CD4-positive, alpha-beta memory T cell (primary cell): ENCODE measurements at regions not wholly inside any gene's neighbourhood (a gene's known extent, or its start where the extent isn't known, plus 50 kb on each side); places are given as distances from the start of the nearest gene placed in this dataset.
"Not testable (repeated sequence)": the region's sequence is repeated elsewhere in the genome, so short reads cannot be mapped to it uniquely, and the experiment has no call there.

Experiments
- CTCF ChIA-PET: fragments of 350-600 bp; sonication (Branson Sonifier 250); formaldehyde crosslinking; loops from one replicate; lab custom pipeline; 2021; ENCODE audit warnings: inconsistent platforms; ENCODE audit not compliant: partially characterized antibody; lab: Charles Lee
- POLR2A ChIA-PET: fragments of 350-600 bp; sonication (Branson Sonifier 250); formaldehyde crosslinking; loops from one replicate; lab custom pipeline; 2021; ENCODE audit not compliant: partially characterized antibody; lab: Charles Lee
- DNase-seq, 5 donors: peaks; one replicate each; pipeline versions ENCODE4 v3.0.0 to v3.0.0-alpha.2; 2020 to 2022; ENCODE audit warnings: mixed read lengths in 1 of 5
- H3K27ac ChIP-seq: one replicate; pipeline ENCODE4 v1.7.0; 2013; ENCODE audit warnings: low read depth, low read length
- H3K27me3 ChIP-seq: 2 replicates; pipeline ENCODE4 v1.7.0; 2013; ENCODE audit warnings: mild to moderate bottlenecking, low read length, moderate library complexity; ENCODE audit not compliant: insufficient read depth
- H3K36me3 ChIP-seq: 2 replicates; pipeline ENCODE4 v1.7.0; 2013; ENCODE audit warnings: mild to moderate bottlenecking, low read length, moderate library complexity; ENCODE audit not compliant: insufficient read depth
- H3K4me1 ChIP-seq: 2 replicates; pipeline ENCODE4 v1.7.0; 2013; ENCODE audit warnings: mild to moderate bottlenecking, low read length, moderate library complexity; ENCODE audit not compliant: insufficient read depth
- H3K4me3 ChIP-seq, 2 donors: one replicate each; pipeline ENCODE4 v1.7.0; 2013; ENCODE audit warnings: low read length in 2 of 2, mild to moderate bottlenecking in 1 of 2
- H3K9me3 ChIP-seq, 2 donors: one replicate each; pipeline ENCODE4 v1.7.0; 2013; ENCODE audit warnings: low read length in 2 of 2, control low read depth in 1 of 2; ENCODE audit not compliant: control insufficient read depth in 1 of 2
- H3K27ac Mint-ChIP-seq, 7 donors: one replicate each; pipeline ENCODE4 v1.8.0; 2020 to 2021; ENCODE audit warnings: mixed read lengths in 7 of 7, mild to moderate bottlenecking in 6 of 7, inconsistent platforms in 3 of 7, moderate library complexity in 3 of 7
- H3K27me3 Mint-ChIP-seq, 2 donors: one replicate each; pipeline ENCODE4 v1.8.0; 2020 to 2021; ENCODE audit warnings: mixed read lengths in 2 of 2
- H3K36me3 Mint-ChIP-seq, 2 donors: one replicate each; pipeline ENCODE4 v1.8.0; 2020 to 2021; ENCODE audit warnings: mixed read lengths in 2 of 2, inconsistent platforms in 1 of 2, mild to moderate bottlenecking in 1 of 2
- H3K4me1 Mint-ChIP-seq, 4 donors: one replicate each; pipeline ENCODE4 v1.8.0; 2020 to 2021; ENCODE audit warnings: mixed read lengths in 4 of 4, mild to moderate bottlenecking in 1 of 4
- H3K4me3 Mint-ChIP-seq, 8 donors: one replicate each; pipeline ENCODE4 v1.8.0; 2020 to 2021; ENCODE audit warnings: mixed read lengths in 8 of 8, mild to moderate bottlenecking in 7 of 8, moderate library complexity in 6 of 8, inconsistent platforms in 3 of 8
- H3K9me3 Mint-ChIP-seq, 8 donors: one replicate each; pipeline ENCODE4 v1.8.0; 2020 to 2021; ENCODE audit warnings: mixed read lengths in 8 of 8, mild to moderate bottlenecking in 5 of 8, inconsistent platforms in 3 of 8, moderate library complexity in 1 of 8
- intact Hi-C: fragments of 100-400 bp; cut with micrococcal nuclease; formaldehyde crosslinking; loops from one replicate; pipeline ENCODE4 v1.15.1; 2023

GRCh38 chr12:65731771-65732170 is 92.5 kb upstream of the HMGA2 start:
- CTCF ChIA-PET = no interaction called here
- Histone ChIP-seq H3K27me3 (peaks cover 6% of the 10 kb centered on the region), H3K4me1 (no peaks in the 10 kb centered on the region), H3K9me3 (no peaks in the 10 kb centered on the region), H3K4me3 (no peak overlapping the region), H3K36me3 (no peaks in the 10 kb centered on the region), H3K27ac (no peak overlapping the region)
- H3K36me3 Mint-ChIP-seq = no peaks in the 10 kb centered on the region
- H3K27ac Mint-ChIP-seq = no peak overlapping the region
- H3K4me3 Mint-ChIP-seq = no peak overlapping the region
- peaks cover 19 to 31% of the 10 kb centered on the region in 2 donors for H3K27me3 Mint-ChIP-seq
- H3K4me1 Mint-ChIP-seq = peaks cover 0 to 1% (median 0%) of the 10 kb centered on the region in 4 donors
- peaks cover 0 to 6% (median 0%) of the 10 kb centered on the region in 8 donors for H3K9me3 Mint-ChIP-seq
- intact Hi-C loops = no loop called here
- POLR2A ChIA-PET = no interaction called here
- no peak for DNase-seq

- H3K4me1 ChIP-seq, H3K36me3 Mint-ChIP-seq, H3K9me3 ChIP-seq, intact Hi-C loops, H3K27me3 ChIP-seq, POLR2A ChIA-PET, H3K36me3 ChIP-seq, CTCF ChIA-PET, H3K4me1 Mint-ChIP-seq, H3K4me3 ChIP-seq, H3K4me3 Mint-ChIP-seq, H3K9me3 Mint-ChIP-seq, H3K27ac Mint-ChIP-seq, H3K27ac ChIP-seq, DNase-seq: not testable (repeated sequence)
- H3K27me3 Mint-ChIP-seq = peaks cover 16 to 27% of the 10 kb centered on the region in 2 donors
Measured at GRCh38 chr12:65733643-65734042, 90.6 kb upstream of the HMGA2 start.

DNA sequence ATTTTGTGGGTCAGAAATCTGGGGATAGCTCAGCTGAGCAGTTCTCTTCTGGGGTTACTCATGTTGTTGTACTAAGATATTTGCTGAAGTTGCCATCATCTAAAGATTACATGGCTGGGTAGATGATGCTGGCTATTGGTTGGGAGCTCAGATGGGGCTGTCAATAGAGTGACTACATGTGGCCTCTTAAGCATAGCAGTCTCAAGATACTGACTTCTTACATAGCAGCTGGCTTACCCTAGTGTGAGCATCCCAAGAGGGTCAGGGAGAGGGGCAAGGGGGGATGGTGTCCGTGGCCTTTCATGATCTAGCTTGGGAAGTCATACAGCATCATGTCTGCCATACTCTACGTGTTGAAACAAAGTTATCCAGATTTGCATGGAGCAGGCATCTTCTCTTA is 90.1 kb upstream of the HMGA2 start:
- DNase-seq = no peak
- intact Hi-C loops = no loop called here

DNA sequence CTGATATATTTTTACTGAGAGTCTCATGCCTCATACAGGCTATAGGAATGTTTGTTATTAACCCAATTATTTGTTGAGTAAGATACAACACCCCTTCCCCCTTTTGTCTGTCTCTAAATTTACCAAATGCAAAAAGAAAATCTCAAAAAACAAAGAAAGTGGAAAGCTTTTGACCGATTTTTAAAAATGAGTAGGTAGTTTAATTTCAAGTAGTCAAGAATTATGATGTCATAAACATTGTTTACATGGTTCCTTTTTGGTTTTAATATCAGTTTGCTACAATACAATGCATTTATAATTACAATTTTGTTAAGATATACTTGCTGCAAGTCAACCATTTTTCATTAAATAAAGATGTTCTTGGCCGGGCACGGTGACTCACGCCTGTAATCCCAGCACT is 84.7 kb upstream of the HMGA2 start:
- H3K36me3 Mint-ChIP-seq = no peaks in the 10 kb centered on the region
- H3K4me3 Mint-ChIP-seq = no peak overlapping the region
- intact Hi-C loops = no loop called here
- Histone ChIP-seq H3K4me1 (no peaks in the 10 kb centered on the region), H3K27ac (no peak overlapping the region), H3K9me3 (no peaks in the 10 kb centered on the region), H3K4me3 (no peak overlapping the region), H3K36me3 (no peaks in the 10 kb centered on the region), H3K27me3 (no peaks in the 10 kb centered on the region)
- peaks cover 0 to 8% (median 2%) of the 10 kb centered on the region in 8 donors for H3K9me3 Mint-ChIP-seq
- DNase-seq = no peak
- H3K27me3 Mint-ChIP-seq = peaks cover 4 to 22% of the 10 kb centered on the region in 2 donors
- peaks cover 2 to 10% (median 6%) of the 10 kb centered on the region in 4 donors for H3K4me1 Mint-ChIP-seq
- POLR2A ChIA-PET = no interaction called here
- H3K27ac Mint-ChIP-seq = no peak overlapping the region
- CTCF ChIA-PET = no interaction called here

More for the DNA sequence above, 90.1 kb upstream of the HMGA2 start:
- peaks cover 0 to 9% (median 2%) of the 10 kb centered on the region in 8 donors for H3K9me3 Mint-ChIP-seq
- H3K27me3 ChIP-seq = no peaks in the 10 kb centered on the region
- ChIA-PET POLR2A (no interaction called here), CTCF (no interaction called here)
- no peak overlapping the region for H3K4me3 ChIP-seq
- no peak overlapping the region for H3K27ac Mint-ChIP-seq
- H3K36me3 Mint-ChIP-seq = no peaks in the 10 kb centered on the region
- no peak overlapping the region for H3K27ac ChIP-seq
- no peaks in the 10 kb centered on the region for H3K9me3 ChIP-seq
- H3K27me3 Mint-ChIP-seq = peaks cover 12 to 26% of the 10 kb centered on the region in 2 donors
- peaks cover 0 to 1% (median 0%) of the 10 kb centered on the region in 4 donors for H3K4me1 Mint-ChIP-seq
- no peak overlapping the region for H3K4me3 Mint-ChIP-seq
- H3K4me1 ChIP-seq = no peaks in the 10 kb centered on the region
- no peaks in the 10 kb centered on the region for H3K36me3 ChIP-seq

GRCh38 chr12:65740506-65740872 is 83.8 kb upstream of the HMGA2 start:
- Histone ChIP-seq H3K36me3 (no peaks in the 10 kb centered on the region), H3K4me3 (no peak overlapping the region), H3K4me1 (no peaks in the 10 kb centered on the region), H3K27me3 (no peaks in the 10 kb centered on the region), H3K27ac (no peak overlapping the region), H3K9me3 (no peaks in the 10 kb centered on the region)
- CTCF ChIA-PET = no interaction called here
- no peaks in the 10 kb centered on the region for H3K36me3 Mint-ChIP-seq
- H3K27me3 Mint-ChIP-seq = peaks cover 4 to 22% of the 10 kb centered on the region in 2 donors
- H3K27ac Mint-ChIP-seq = peak overlapping the region in 1 of 7 donors; percentile 13
- peaks cover 0 to 8% (median 3%) of the 10 kb centered on the region in 8 donors for H3K9me3 Mint-ChIP-seq
- DNase-seq = no peak
- H3K4me1 Mint-ChIP-seq = peaks cover 2 to 10% (median 6%) of the 10 kb centered on the region in 4 donors
- intact Hi-C loops = no loop called here
- H3K4me3 Mint-ChIP-seq = peak overlapping the region; percentile 50 to 75 (median 66)
- POLR2A ChIA-PET = no interaction called here

GRCh38 chr12:65740873-65741600 is 83.2 kb upstream of the HMGA2 start:
- peak in 3 of 5 donors; percentile 13 to 29 (median 24) for DNase-seq
- peaks cover 2 to 10% (median 6%) of the 10 kb centered on the region in 4 donors for H3K4me1 Mint-ChIP-seq
- ChIA-PET CTCF (no interaction called here), POLR2A (no interaction called here)
- Histone ChIP-seq H3K27me3 (no peaks in the 10 kb centered on the region), H3K27ac (no peak overlapping the region), H3K9me3 (no peaks in the 10 kb centered on the region), H3K4me3 (no peak overlapping the region), H3K4me1 (no peaks in the 10 kb centered on the region), H3K36me3 (no peaks in the 10 kb centered on the region)
- H3K27ac Mint-ChIP-seq = no peak overlapping the region
- peaks cover 8 to 21% of the 10 kb centered on the region in 2 donors for H3K27me3 Mint-ChIP-seq
- H3K36me3 Mint-ChIP-seq = no peaks in the 10 kb centered on the region
- H3K9me3 Mint-ChIP-seq = peaks cover 0 to 8% (median 3%) of the 10 kb centered on the region in 8 donors
- intact Hi-C loops = no loop called here
- H3K4me3 Mint-ChIP-seq = peak overlapping the region; percentile 50 to 75 (median 66)

GRCh38 chr12:65741656-65742017 is 82.6 kb upstream of the HMGA2 start:
- ChIA-PET POLR2A (no interaction called here), CTCF (no interaction called here)
- H3K27ac Mint-ChIP-seq = no peak overlapping the region
- peaks cover 0 to 8% (median 3%) of the 10 kb centered on the region in 8 donors for H3K9me3 Mint-ChIP-seq
- H3K9me3 ChIP-seq = no peaks in the 10 kb centered on the region
- no peak overlapping the region for H3K4me3 ChIP-seq
- H3K27ac ChIP-seq = no peak overlapping the region
- intact Hi-C loops = no loop called here
- H3K36me3 ChIP-seq = no peaks in the 10 kb centered on the region
- peak overlapping the region; percentile 35 to 80 (median 74) for H3K4me3 Mint-ChIP-seq
- DNase-seq = no peak
- no peaks in the 10 kb centered on the region for H3K36me3 Mint-ChIP-seq
- H3K27me3 ChIP-seq = no peaks in the 10 kb centered on the region
- H3K4me1 Mint-ChIP-seq = peaks cover 2 to 10% (median 6%) of the 10 kb centered on the region in 4 donors
- H3K27me3 Mint-ChIP-seq = peaks cover 9 to 24% of the 10 kb centered on the region in 2 donors
- no peaks in the 10 kb centered on the region for H3K4me1 ChIP-seq
